Right hindlimb (tissue), 1 donor: ENCODE measurements at regions not wholly inside any gene's neighbourhood (a gene's known extent, or its start where the extent isn't known, plus 50 kb on each side); places are given as distances from the start of the nearest gene placed in this dataset.
A peak's percentile ranks its signal among the peaks of the same experiment; 100 is the strongest.

Experiments used
- DNase-seq: peaks from one replicate; pipeline ENCODE4 v3.0.0-alpha.2; 2018

GRCh38 chr1:114314098-114314497 is 160.4 kb upstream of the SYT6 start:
- no peak for DNase-seq

- peak; percentile 37 for DNase-seq
These were observed 157.1 kb upstream of the SYT6 start for GRCh38 chr1:114310695-114311271.

GRCh38 chr1:114302821-114303220 is 149.2 kb upstream of the SYT6 start:
- no peak for DNase-seq

- no peak for DNase-seq
These were observed 145.8 kb upstream of the SYT6 start for GRCh38 chr1:114299331-114299975.

- no peak for DNase-seq
These were observed 144.3 kb upstream of the SYT6 start for GRCh38 chr1:114298008-114298407.

- no peak for DNase-seq
These were observed 142.7 kb upstream of the SYT6 start for GRCh38 chr1:114296413-114296812.

GRCh38 chr1:114295321-114295720 is 141.7 kb upstream of the SYT6 start:
- DNase-seq: no peak

GRCh38 chr1:114292835-114293234 is 139.2 kb upstream of the SYT6 start:
- DNase-seq: no peak

- DNase-seq: no peak
These were observed 138.5 kb upstream of the SYT6 start for GRCh38 chr1:114292194-114292593.

- no peak for DNase-seq
These were observed 137.1 kb upstream of the SYT6 start for GRCh38 chr1:114290776-114291175.

GRCh38 chr1:114290341-114290740 is 136.7 kb upstream of the SYT6 start:
- DNase-seq: peak; percentile 47

- no peak for DNase-seq
These were observed 136.2 kb upstream of the SYT6 start for GRCh38 chr1:114289824-114290223.

GRCh38 chr1:114289306-114289705 is 135.6 kb upstream of the SYT6 start:
- DNase-seq: peak; percentile 40

- DNase-seq: no peak
These were observed 133.3 kb upstream of the SYT6 start for GRCh38 chr1:114286960-114287359.

GRCh38 chr1:114286179-114286578 is 132.5 kb upstream of the SYT6 start:
- no peak for DNase-seq

GRCh38 chr1:114282751-114283403 is 129.2 kb upstream of the SYT6 start:
- DNase-seq: peak; percentile 89

- DNase-seq: no peak
These were observed 125.2 kb upstream of the SYT6 start for GRCh38 chr1:114278911-114279310.

GRCh38 chr1:114278430-114278829 is 124.8 kb upstream of the SYT6 start:
- DNase-seq: no peak

GRCh38 chr1:114274621-114275317 is 121.1 kb upstream of the SYT6 start:
- DNase-seq: no peak

GRCh38 chr1:114272593-114272992 is 118.9 kb upstream of the SYT6 start:
- DNase-seq: no peak

GRCh38 chr1:114270718-114271117 is 117.0 kb upstream of the SYT6 start:
- no peak for DNase-seq

GRCh38 chr1:114270282-114270681 is 116.6 kb upstream of the SYT6 start:
- no peak for DNase-seq

- no peak for DNase-seq
These were observed 115.9 kb upstream of the SYT6 start for GRCh38 chr1:114269539-114269938.

GRCh38 chr1:114263343-114263742 is 109.7 kb upstream of the SYT6 start:
- DNase-seq: no peak
